ENCODE measurements at regions not wholly inside any gene's neighbourhood (a gene's known extent, or its start where the extent isn't known, plus 50 kb on each side); places are given as distances from the start of the nearest gene placed in this dataset.
A peak's percentile ranks its signal among the peaks of the same experiment; 100 is the strongest.

DNA sequence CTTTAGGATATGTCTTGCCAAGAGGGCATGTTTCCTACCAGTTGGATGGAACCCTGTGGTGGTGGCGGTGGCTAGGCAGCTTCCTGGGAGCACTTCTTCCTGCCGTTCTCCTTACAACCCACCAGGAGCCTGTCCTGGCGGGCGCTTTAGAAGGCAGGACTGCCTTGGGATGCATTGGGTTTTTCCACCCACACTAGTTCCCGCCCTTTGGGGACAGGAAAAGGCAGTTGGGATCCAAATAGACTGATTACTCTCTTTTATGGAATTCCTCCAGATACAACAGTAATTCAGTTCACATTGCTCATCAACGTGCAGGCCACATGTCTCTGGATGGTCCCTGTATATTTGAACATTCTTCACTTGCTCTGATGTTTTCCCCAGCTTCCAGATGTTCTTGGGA, 305.7 kb upstream of the SSTR1 start:
- H3K36me3 Mint-ChIP-seq (ENCODE audit: low read depth, unreplicated experiment), result no peaks in the 10 kb centered on the region
- H3K79me2 ChIP-seq (ENCODE audit: insufficient read depth, low read length), result no peaks in the 10 kb centered on the region
- peak; percentile 2 for DNase-seq (ENCODE audit: low read depth)
- peaks cover 7% of the 10 kb centered on the region for H3K4me1 ChIP-seq (ENCODE audit: insufficient read depth, low read length)
- H3K4me3 Mint-ChIP-seq (ENCODE audit: unreplicated experiment), result no peak overlapping the region
- H4K20me1 ChIP-seq (ENCODE audit: insufficient read depth, low read length), result no peaks in the 10 kb centered on the region
- TF ChIP-seq, protein P1, sequence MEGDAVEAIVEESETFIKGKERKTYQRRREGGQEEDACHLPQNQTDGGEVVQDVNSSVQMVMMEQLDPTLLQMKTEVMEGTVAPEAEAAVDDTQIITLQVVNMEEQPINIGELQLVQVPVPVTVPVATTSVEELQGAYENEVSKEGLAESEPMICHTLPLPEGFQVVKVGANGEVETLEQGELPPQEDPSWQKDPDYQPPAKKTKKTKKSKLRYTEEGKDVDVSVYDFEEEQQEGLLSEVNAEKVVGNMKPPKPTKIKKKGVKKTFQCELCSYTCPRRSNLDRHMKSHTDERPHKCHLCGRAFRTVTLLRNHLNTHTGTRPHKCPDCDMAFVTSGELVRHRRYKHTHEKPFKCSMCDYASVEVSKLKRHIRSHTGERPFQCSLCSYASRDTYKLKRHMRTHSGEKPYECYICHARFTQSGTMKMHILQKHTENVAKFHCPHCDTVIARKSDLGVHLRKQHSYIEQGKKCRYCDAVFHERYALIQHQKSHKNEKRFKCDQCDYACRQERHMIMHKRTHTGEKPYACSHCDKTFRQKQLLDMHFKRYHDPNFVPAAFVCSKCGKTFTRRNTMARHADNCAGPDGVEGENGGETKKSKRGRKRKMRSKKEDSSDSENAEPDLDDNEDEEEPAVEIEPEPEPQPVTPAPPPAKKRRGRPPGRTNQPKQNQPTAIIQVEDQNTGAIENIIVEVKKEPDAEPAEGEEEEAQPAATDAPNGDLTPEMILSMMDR (IDR thresholded peaks at IDR 0.05; ENCODE audit: insufficient read depth, low read depth, low read length), result no peak
- TF ChIP-seq EZH2 (IDR thresholded peaks at IDR 0.05; ENCODE audit: insufficient read depth, low read length), result no peak
- no peak for FAIRE-seq
- H3K9me3 Mint-ChIP-seq (ENCODE audit: unreplicated experiment), result no peaks in the 10 kb centered on the region
- no peak overlapping the region for H3K4me2 ChIP-seq (ENCODE audit: low read length)
- H2AFZ ChIP-seq (ENCODE audit: low read depth, low read length), result no peak overlapping the region
- no peak overlapping the region for H3K27ac Mint-ChIP-seq (ENCODE audit: unreplicated experiment)
- H3K27ac ChIP-seq (ENCODE audit: low read depth, low read length), result no peak overlapping the region
- H3K4me3 ChIP-seq (ENCODE audit: insufficient read depth, low read depth, low read length), result no peak overlapping the region
- H3K9me3 ChIP-seq (ENCODE audit: insufficient read depth, low read depth, low read length), result no peaks in the 10 kb centered on the region
- H3K4me1 Mint-ChIP-seq (ENCODE audit: low read depth, unreplicated experiment), result no peaks in the 10 kb centered on the region
- no peak overlapping the region for H3K9ac ChIP-seq (ENCODE audit: low read length)
- H3K27me3 ChIP-seq (ENCODE audit: insufficient read depth, low read length), result peaks cover 2% of the 10 kb centered on the region
- H3K27me3 Mint-ChIP-seq (ENCODE audit: low read depth, unreplicated experiment), result peaks cover 19% of the 10 kb centered on the region
- H3K36me3 ChIP-seq (ENCODE audit: insufficient read depth, low read length), result no peaks in the 10 kb centered on the region

DNA sequence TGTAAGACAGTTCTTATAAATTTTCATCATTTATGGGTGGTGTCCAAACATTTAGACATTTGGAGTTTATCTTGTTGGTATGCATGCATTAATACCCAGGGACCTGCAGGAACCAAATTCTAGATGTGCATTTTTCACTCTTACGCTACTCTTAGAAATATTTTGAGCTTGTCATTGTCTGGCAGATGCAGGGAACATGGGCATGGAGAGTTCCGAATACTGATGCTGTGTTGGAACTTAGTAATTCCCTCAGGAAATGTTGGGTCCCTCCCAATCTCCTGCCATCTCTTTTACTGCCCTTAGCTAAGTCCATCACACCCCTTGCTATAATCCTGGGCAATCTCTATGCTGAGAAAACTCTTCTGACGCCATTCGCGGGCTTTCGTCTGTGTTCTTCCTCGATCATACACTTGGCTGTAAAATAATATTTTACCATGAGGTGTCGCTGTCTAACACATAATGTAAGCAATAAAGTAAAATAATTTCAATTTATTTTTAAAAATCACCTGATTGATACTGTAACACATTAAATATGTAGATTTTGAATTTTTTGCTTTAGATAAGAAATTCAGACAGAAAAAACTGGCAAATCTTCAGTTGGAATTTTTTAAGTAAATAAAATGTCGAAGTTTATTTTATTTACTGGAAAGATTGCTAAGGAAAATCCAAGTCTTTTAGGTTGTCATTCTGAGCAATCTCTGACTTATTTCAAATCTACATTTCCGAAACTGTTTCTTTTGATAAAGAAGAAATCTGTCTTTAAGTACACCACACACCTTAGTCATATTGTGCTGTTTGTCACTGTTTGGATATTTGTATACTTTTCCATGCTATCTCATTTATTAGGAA, 304.1 kb upstream of the SSTR1 start:
- DNase-seq (ENCODE audit: low read depth), result peak; percentile 8
- peak overlapping the region; percentile 60 for H2AFZ ChIP-seq (ENCODE audit: low read depth, low read length)

More for the DNA sequence above, 304.1 kb upstream of the SSTR1 start:
- Histone ChIP-seq H3K9me3 (ENCODE audit: insufficient read depth, low read depth, low read length) (no peaks in the 10 kb centered on the region), H3K9ac (ENCODE audit: low read length) (peak overlapping the region; percentile 43), H3K4me1 (ENCODE audit: insufficient read depth, low read length) (peaks cover 7% of the 10 kb centered on the region), H4K20me1 (ENCODE audit: insufficient read depth, low read length) (no peaks in the 10 kb centered on the region), H3K27ac (ENCODE audit: low read depth, low read length) (no peak overlapping the region), H3K27me3 (ENCODE audit: insufficient read depth, low read length) (peaks cover 2% of the 10 kb centered on the region), H3K4me3 (ENCODE audit: insufficient read depth, low read depth, low read length) (no peak overlapping the region), H3K4me2 (ENCODE audit: low read length) (peak overlapping the region; percentile 75), H3K79me2 (ENCODE audit: insufficient read depth, low read length) (no peaks in the 10 kb centered on the region), H3K36me3 (ENCODE audit: insufficient read depth, low read length) (no peaks in the 10 kb centered on the region)
- Mint-ChIP-seq H3K9me3 (ENCODE audit: unreplicated experiment) (no peaks in the 10 kb centered on the region), H3K27ac (ENCODE audit: unreplicated experiment) (no peak overlapping the region), H3K36me3 (ENCODE audit: low read depth, unreplicated experiment) (no peaks in the 10 kb centered on the region), H3K27me3 (ENCODE audit: low read depth, unreplicated experiment) (peaks cover 16% of the 10 kb centered on the region), H3K4me1 (ENCODE audit: low read depth, unreplicated experiment) (no peaks in the 10 kb centered on the region), H3K4me3 (ENCODE audit: unreplicated experiment) (no peak overlapping the region)
- peak; percentile 20 for FAIRE-seq
- TF ChIP-seq EZH2 (IDR thresholded peaks at IDR 0.05; ENCODE audit: insufficient read depth, low read length), result no peak
- TF ChIP-seq, protein P1 (IDR thresholded peaks at IDR 0.05; ENCODE audit: insufficient read depth, low read depth, low read length), result peak; percentile 64

Data from astrocyte (in vitro differentiated cells and primary cell).